ENCODE measurements at regions not wholly inside any gene's neighbourhood (a gene's known extent, or its start where the extent isn't known, plus 50 kb on each side); places are given as distances from the start of the nearest gene placed in this dataset.

DNA sequence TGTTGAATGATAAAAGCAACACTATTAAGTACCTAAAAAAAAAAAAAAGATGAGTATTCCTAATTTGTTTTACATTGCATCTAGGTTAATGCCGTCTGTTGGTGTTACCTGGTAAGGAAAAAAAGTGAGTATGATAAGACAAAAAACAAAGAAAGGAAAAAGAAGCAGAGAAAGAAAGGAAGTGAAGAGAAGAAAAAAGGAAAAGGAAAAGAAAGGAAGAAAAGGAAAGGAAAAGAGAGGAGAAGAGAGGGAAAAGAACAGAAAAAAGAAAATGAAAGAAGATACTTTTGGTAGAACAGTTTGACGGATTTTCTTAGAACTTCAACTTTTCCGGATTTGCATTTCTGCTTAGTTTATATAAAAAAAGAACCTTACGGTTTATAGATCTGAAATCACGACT lies 387.9 kb downstream of the METTL4 start:
- DNase-seq (ENCODE audit: low read depth, low spot score): no peak

DNA sequence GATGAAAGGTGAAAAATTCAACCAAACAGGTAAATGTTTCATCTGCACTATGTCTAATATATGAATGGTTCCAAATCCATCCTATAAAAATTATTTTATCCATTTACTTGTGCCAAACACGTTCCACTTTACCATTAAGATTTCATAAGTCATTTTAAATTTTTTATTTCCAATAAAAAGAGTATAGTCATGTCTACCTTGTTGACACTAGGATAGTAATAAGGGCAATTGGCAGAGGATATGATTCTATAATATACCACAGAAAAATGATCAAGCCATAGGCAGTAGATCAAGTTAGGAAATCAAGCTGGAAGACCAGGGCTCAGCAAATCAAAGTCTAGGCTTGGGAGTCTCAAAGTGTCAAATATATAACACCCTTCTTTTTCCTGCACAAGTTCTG lies 384.3 kb downstream of the METTL4 start:
- TF ChIP-seq YY1 (IDR thresholded peaks at IDR 0.05; ENCODE audit: insufficient read depth, insufficient read length): no peak
- TF ChIP-seq SUZ12 (IDR thresholded peaks at IDR 0.05; ENCODE audit: extremely low read depth, insufficient read depth, insufficient read length): no peak
- no peak for TF ChIP-seq ZNF274 (IDR thresholded peaks at IDR 0.05; ENCODE audit: low read depth, low read length)
- no peaks in the 10 kb centered on the region for H3K27me3 ChIP-seq (ENCODE audit: insufficient read depth, insufficient read length)
- H3K4me1 ChIP-seq (ENCODE audit: insufficient read depth, insufficient read length): no peaks in the 10 kb centered on the region

More for the DNA sequence above, 387.9 kb downstream of the METTL4 start:
- H3K9ac ChIP-seq (ENCODE audit: insufficient read length, low read depth): no peak overlapping the region
- H3K27me3 ChIP-seq (ENCODE audit: insufficient read depth, insufficient read length): no peaks in the 10 kb centered on the region
- H3K36me3 ChIP-seq (ENCODE audit: insufficient read depth, insufficient read length, low read length): no peaks in the 10 kb centered on the region
- no peak for TF ChIP-seq ZNF274 (IDR thresholded peaks at IDR 0.05; ENCODE audit: low read depth, low read length)
- TF ChIP-seq SUZ12 (IDR thresholded peaks at IDR 0.05; ENCODE audit: extremely low read depth, insufficient read depth, insufficient read length): no peak
- no peak for TF ChIP-seq YY1 (IDR thresholded peaks at IDR 0.05; ENCODE audit: insufficient read depth, insufficient read length)
- H3K9me3 ChIP-seq (ENCODE audit: insufficient read depth, low read length): peaks cover 9% of the 10 kb centered on the region; the same call in 1 of the 2 replicates
- H3K4me1 ChIP-seq (ENCODE audit: insufficient read depth, insufficient read length): no peaks in the 10 kb centered on the region
- H3K4me3 ChIP-seq (ENCODE audit: insufficient read length, low read depth): no peak overlapping the region

DNA sequence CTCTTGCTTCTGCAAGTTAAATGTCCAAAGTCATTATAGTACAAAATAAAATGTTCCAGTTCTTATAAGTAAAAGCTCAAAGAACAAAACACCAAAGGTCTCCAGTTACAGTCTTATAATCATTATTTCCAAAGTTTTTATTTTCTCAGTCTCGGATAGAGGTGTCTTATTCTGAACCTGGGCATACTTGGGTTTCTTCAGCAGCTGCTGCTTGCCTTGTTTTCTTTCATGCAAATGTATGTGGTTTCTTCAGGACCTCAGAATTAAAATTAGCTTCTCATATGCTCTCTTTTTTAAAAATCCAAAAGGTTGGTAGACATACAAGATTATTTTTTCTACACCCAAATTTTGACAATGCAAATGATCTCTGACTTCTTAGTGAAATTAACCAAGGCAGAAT lies 383.0 kb downstream of the METTL4 start:
- Histone ChIP-seq H3K4me1 (ENCODE audit: insufficient read depth, insufficient read length) (no peaks in the 10 kb centered on the region), H3K9ac (ENCODE audit: insufficient read length, low read depth) (no peak overlapping the region), H3K36me3 (ENCODE audit: insufficient read depth, insufficient read length, low read length) (no peaks in the 10 kb centered on the region), H3K9me3 (ENCODE audit: insufficient read depth, low read length) (no peaks in the 10 kb centered on the region), H3K27me3 (ENCODE audit: insufficient read depth, insufficient read length) (no peaks in the 10 kb centered on the region), H3K4me3 (ENCODE audit: insufficient read length, low read depth) (no peak overlapping the region)
- no peak for DNase-seq (ENCODE audit: low read depth, low spot score)
- TF ChIP-seq ZNF274 (IDR thresholded peaks at IDR 0.05; ENCODE audit: low read depth, low read length) (no peak), SUZ12 (IDR thresholded peaks at IDR 0.05; ENCODE audit: extremely low read depth, insufficient read depth, insufficient read length) (no peak), YY1 (IDR thresholded peaks at IDR 0.05; ENCODE audit: insufficient read depth, insufficient read length) (no peak)

More for the DNA sequence above, 384.3 kb downstream of the METTL4 start:
- Histone ChIP-seq H3K4me3 (ENCODE audit: insufficient read length, low read depth) (no peak overlapping the region), H3K36me3 (ENCODE audit: insufficient read depth, insufficient read length, low read length) (no peaks in the 10 kb centered on the region), H3K9me3 (ENCODE audit: insufficient read depth, low read length) (no peaks in the 10 kb centered on the region), H3K9ac (ENCODE audit: insufficient read length, low read depth) (no peak overlapping the region)
- no peak for DNase-seq (ENCODE audit: low read depth, low spot score)

DNA sequence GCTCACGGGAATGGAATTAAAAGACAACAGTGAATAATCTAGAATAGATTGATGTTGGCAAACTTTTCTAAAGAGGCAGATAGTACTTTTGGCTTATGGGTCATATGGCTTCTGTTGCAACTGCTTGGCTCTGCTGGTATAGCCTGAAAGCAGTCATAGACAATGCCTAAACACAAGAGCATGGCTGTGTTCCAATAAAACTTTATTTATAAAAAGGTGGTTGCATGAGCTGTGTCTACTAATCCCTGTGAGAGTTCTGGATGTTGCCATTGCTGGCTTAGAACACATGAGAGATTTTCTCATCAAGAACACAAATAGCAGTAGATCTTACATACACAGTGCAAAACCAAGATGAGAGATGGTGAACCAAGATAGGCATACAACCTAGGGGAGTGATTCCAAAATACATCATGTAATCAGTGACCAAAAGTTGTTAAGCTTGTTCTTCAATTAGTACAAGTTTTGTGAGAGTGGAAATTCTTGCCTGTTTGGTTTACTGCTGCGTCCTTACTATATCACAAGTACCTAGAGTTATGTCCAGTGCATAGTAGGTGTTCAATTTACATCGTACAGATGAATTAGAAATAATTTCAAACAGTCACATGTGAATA lies 380.0 kb downstream of the METTL4 start:
- Histone ChIP-seq H3K9ac (ENCODE audit: insufficient read length, low read depth) (no peak overlapping the region), H3K4me3 (ENCODE audit: insufficient read length, low read depth) (no peak overlapping the region), H3K4me1 (ENCODE audit: insufficient read depth, insufficient read length) (no peaks in the 10 kb centered on the region), H3K27me3 (ENCODE audit: insufficient read depth, insufficient read length) (no peaks in the 10 kb centered on the region), H3K9me3 (ENCODE audit: insufficient read depth, low read length) (peaks cover 5% of the 10 kb centered on the region; the same call in 1 of the 2 replicates), H3K36me3 (ENCODE audit: insufficient read depth, insufficient read length, low read length) (no peaks in the 10 kb centered on the region)
- no peak for DNase-seq (ENCODE audit: low read depth, low spot score)
- TF ChIP-seq ZNF274 (IDR thresholded peaks at IDR 0.05; ENCODE audit: low read depth, low read length) (no peak), YY1 (IDR thresholded peaks at IDR 0.05; ENCODE audit: insufficient read depth, insufficient read length) (no peak), SUZ12 (IDR thresholded peaks at IDR 0.05; ENCODE audit: extremely low read depth, insufficient read depth, insufficient read length) (no peak)

DNA sequence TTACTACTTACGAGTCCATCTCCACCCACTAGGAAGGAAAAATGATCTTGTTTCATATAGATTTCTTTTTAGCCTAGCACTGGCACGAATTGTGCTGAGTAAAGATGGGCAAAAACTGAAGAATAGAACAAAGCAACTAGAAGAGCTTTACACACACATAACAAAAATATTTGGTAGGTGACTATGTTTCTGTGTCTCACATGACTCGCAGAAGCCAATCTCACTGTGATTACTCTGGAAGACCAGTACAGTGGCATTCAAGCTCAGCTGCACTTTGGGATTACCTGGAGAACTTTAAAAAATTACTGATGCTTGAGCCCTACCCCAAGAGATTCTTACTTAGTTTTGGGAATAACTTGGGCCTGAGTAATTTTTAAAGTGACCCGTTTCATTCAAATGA lies 378.7 kb downstream of the METTL4 start:
- Histone ChIP-seq H3K27me3 (ENCODE audit: insufficient read depth, insufficient read length) (no peaks in the 10 kb centered on the region), H3K9ac (ENCODE audit: insufficient read length, low read depth) (no peak overlapping the region), H3K36me3 (ENCODE audit: insufficient read depth, insufficient read length, low read length) (no peaks in the 10 kb centered on the region), H3K4me1 (ENCODE audit: insufficient read depth, insufficient read length) (no peaks in the 10 kb centered on the region), H3K4me3 (ENCODE audit: insufficient read length, low read depth) (no peak overlapping the region), H3K9me3 (ENCODE audit: insufficient read depth, low read length) (peaks cover 5% of the 10 kb centered on the region; the same call in 1 of the 2 replicates)
- no peak for TF ChIP-seq ZNF274 (IDR thresholded peaks at IDR 0.05; ENCODE audit: low read depth, low read length)
- no peak for TF ChIP-seq YY1 (IDR thresholded peaks at IDR 0.05; ENCODE audit: insufficient read depth, insufficient read length)
- TF ChIP-seq SUZ12 (IDR thresholded peaks at IDR 0.05; ENCODE audit: extremely low read depth, insufficient read depth, insufficient read length): no peak
- DNase-seq (ENCODE audit: low read depth, low spot score): no peak

DNA sequence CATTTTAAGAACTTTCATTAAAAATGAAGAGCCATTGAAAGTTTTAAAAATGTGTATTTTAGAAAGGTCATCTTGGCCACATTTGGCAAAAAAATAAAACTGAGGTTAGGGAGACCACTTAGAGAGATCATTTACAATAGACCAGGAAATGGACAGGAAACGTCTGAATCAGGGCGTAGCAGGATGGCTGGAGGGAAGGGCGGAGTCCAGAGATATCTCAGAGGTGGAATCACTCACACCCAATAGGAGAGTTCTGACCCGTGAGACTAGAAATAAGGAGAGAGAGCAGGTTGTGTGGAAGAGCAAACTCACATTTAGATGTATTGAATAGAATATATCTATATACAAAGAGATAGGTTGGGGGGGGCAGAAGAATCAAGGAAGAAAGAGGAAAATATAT lies 373.4 kb downstream of the METTL4 start:
- H3K4me1 ChIP-seq (ENCODE audit: insufficient read depth, insufficient read length): no peaks in the 10 kb centered on the region
- H3K4me3 ChIP-seq (ENCODE audit: insufficient read length, low read depth): no peak overlapping the region
- no peaks in the 10 kb centered on the region for H3K36me3 ChIP-seq (ENCODE audit: insufficient read depth, insufficient read length, low read length)
- no peak overlapping the region for H3K9ac ChIP-seq (ENCODE audit: insufficient read length, low read depth)
- no peak for DNase-seq (ENCODE audit: low read depth, low spot score)
- H3K27me3 ChIP-seq (ENCODE audit: insufficient read depth, insufficient read length): no peaks in the 10 kb centered on the region
- H3K9me3 ChIP-seq (ENCODE audit: insufficient read depth, low read length): peaks cover 5% of the 10 kb centered on the region; the same call in 1 of the 2 replicates
- TF ChIP-seq YY1 (IDR thresholded peaks at IDR 0.05; ENCODE audit: insufficient read depth, insufficient read length) (no peak), ZNF274 (IDR thresholded peaks at IDR 0.05; ENCODE audit: low read depth, low read length) (no peak), SUZ12 (IDR thresholded peaks at IDR 0.05; ENCODE audit: extremely low read depth, insufficient read depth, insufficient read length) (no peak)

DNA sequence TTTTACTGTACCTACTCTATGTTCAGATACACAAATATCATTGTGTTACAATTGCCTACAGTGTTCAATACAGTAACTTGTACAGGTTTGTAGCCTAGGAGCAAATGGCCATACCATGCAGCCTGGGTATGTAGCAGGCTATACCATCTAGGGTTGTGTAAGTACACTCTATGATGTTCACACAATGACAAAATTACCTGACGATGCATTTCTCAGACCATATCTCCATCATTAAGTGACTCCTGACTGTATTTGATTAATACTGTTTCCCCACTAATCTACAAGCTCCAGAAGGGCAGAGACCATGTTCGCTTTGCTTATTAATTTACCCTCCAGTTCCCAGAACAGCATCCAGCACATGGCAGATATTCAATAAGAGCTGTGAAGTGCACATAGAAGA lies 372.2 kb downstream of the METTL4 start:
- Histone ChIP-seq H3K4me3 (ENCODE audit: insufficient read length, low read depth) (no peak overlapping the region), H3K9me3 (ENCODE audit: insufficient read depth, low read length) (no peaks in the 10 kb centered on the region), H3K4me1 (ENCODE audit: insufficient read depth, insufficient read length) (no peaks in the 10 kb centered on the region), H3K36me3 (ENCODE audit: insufficient read depth, insufficient read length, low read length) (no peaks in the 10 kb centered on the region), H3K9ac (ENCODE audit: insufficient read length, low read depth) (no peak overlapping the region), H3K27me3 (ENCODE audit: insufficient read depth, insufficient read length) (no peaks in the 10 kb centered on the region)
- no peak for DNase-seq (ENCODE audit: low read depth, low spot score)
- TF ChIP-seq SUZ12 (IDR thresholded peaks at IDR 0.05; ENCODE audit: extremely low read depth, insufficient read depth, insufficient read length) (no peak), ZNF274 (IDR thresholded peaks at IDR 0.05; ENCODE audit: low read depth, low read length) (no peak), YY1 (IDR thresholded peaks at IDR 0.05; ENCODE audit: insufficient read depth, insufficient read length) (no peak)

Data from NT2/D1 (cell line).